SKM-1 treated with dmso at 0.1 percent for 144 hours (cell line): ENCODE measurements at regions not wholly inside any gene's neighbourhood (a gene's known extent, or its start where the extent isn't known, plus 50 kb on each side); places are given as distances from the start of the nearest gene placed in this dataset.

ENCODE experiments used
- DNase-seq: peaks from one replicate; lab custom pipeline; 2025; ENCODE audit not compliant: unreplicated experiment; lab: John Stamatoyannopoulos, UW

DNA sequence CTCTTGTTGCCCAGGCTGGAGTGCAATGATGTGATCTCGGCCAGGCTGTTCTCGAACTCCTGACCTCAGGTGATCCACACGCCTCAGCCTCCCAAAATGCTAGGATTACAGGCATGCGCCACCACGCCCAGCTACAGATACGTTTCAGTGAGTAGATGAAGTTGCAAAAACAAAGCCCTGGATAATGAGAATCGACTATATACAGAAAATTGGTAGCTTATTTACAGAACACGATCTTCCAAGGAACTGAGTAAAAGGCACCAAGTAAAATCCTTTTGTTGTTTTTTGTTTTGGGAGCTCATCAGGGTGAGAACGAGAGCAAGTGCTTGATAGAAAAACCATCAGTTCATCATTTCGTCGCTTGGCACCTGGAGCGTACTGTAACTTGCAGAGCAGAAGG lies 62.8 kb downstream of the MYCN start:
- no peak for DNase-seq

- no peak for DNase-seq
These were observed 62.2 kb downstream of the MYCN start for GRCh38 chr2:16002575-16002974.

DNA sequence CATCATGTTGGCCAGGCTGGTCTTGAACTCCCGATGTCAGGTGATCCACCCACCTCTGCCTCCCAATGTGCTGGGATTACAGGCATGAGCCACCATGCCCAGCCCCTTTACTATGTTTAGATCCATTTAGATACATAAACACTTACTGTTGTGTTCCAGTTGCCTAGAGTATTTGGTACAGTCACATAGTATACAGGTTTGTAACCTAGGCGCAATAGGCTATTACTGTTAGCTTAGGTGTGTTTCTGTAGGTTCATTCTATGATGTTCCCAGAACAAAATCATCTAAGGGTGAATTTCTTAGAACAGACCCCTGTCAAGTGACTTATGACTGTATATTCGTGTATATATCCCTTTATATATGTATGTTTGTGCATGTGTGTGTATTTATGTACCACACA lies 61.8 kb downstream of the MYCN start:
- DNase-seq: no peak

DNA sequence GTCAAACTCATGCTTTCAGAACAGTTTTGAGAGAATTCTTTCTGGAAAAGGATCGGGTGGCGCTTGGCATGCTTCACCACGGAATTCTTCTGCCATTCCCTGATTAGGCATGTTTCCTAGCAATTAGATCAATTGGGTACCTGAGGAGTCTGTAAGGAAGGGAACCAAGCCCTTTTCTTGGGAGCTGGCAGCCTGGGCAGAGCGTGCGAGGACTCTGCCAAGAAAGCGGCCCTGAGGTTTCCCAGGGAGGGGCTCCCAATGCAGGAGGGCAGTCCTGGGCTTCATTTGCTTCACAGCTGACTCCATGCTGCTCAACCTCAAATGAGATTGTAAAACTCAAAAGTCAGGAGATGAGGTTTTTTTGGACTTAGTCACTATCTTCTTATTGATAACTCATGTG lies 60.3 kb downstream of the MYCN start:
- no peak for DNase-seq

- DNase-seq: no peak
These were observed 59.5 kb downstream of the MYCN start for GRCh38 chr2:15999596-16000469.

GRCh38 chr2:15997728-15998280 lies 57.5 kb downstream of the MYCN start:
- no peak for DNase-seq

GRCh38 chr2:15996536-15997423 lies 56.4 kb downstream of the MYCN start:
- DNase-seq: no peak
